Ascending aorta (tissue), 2 donors: ENCODE measurements at regions not wholly inside any gene's neighbourhood (a gene's known extent, or its start where the extent isn't known, plus 50 kb on each side); places are given as distances from the start of the nearest gene placed in this dataset.

ENCODE experiments used
- DNase-seq, 2 donors: peaks; one replicate each; pipeline ENCODE4 v3.0.0-alpha.2; 2019; ENCODE audit warnings: low spot score in 2 of 2
- H3K27ac ChIP-seq, 2 donors: fragments of 200-600 bp; sonication (generic); one replicate each; pipeline ENCODE4 v1.5.1; 2016 to 2017; ENCODE audit warnings: mild to moderate bottlenecking in 1 of 2
- H3K27me3 ChIP-seq: fragments of 200-600 bp; sonication (generic); one replicate; pipeline ENCODE4 v1.5.1; 2017
- H3K36me3 ChIP-seq, 2 donors: fragments of 200-600 bp; sonication (generic); one replicate each; pipeline ENCODE4 v1.5.1; 2016
- H3K4me1 ChIP-seq, 2 donors: fragments of 200-600 bp; sonication (generic); one replicate each; pipeline ENCODE4 v1.5.1; 2016 to 2017; ENCODE audit warnings: mild to moderate bottlenecking in 1 of 2
- H3K4me3 ChIP-seq, 2 donors: fragments of 200-600 bp; sonication (generic); one replicate each; pipeline ENCODE4 v1.5.1; 2016 to 2017; ENCODE audit warnings: mild to moderate bottlenecking in 1 of 2
- H3K9me3 ChIP-seq, 2 donors: fragments of 200-600 bp; sonication (generic); one replicate each; pipeline ENCODE4 v1.5.1; 2016
- intact Hi-C: fragments of 100-400 bp; cut with DNase I; formaldehyde crosslinking; loops from one replicate; pipeline ENCODE4 v1.15.1; 2023
- TF ChIP-seq, protein P1 (sequence below), 3 experiments: fragments of 200-600 bp in 2 of 3; fragments of 450-650 bp in 1 of 3; sonication (generic) in 2 of 3; IDR thresholded peaks; one replicate each; pipeline ENCODE4 v1.5.1; 2016 to 2019; ENCODE audit warnings: antibody characterized with exemption in 3 of 3, mild to moderate bottlenecking in 1 of 3, moderate library complexity in 1 of 3

DNA sequence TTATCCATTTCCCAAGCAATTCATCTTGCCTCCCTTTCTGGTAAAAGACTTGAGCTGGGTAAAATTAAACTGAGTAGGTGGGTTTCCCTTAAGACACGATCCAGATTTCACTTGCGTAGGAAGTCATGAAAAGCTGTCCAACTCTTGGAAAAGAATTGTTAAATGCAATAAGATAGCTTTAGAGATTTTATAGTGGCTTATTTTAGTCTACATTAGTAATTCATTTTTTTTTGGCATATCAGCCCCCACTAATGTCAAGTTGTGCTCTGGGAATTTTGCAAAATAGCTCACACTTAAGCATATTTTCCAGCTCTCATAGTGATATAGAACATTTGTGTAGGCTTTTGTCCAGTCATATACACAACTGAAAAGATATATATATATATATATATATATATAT lies 344.7 kb upstream of the FIGN start:
- TF ChIP-seq, protein P1, sequence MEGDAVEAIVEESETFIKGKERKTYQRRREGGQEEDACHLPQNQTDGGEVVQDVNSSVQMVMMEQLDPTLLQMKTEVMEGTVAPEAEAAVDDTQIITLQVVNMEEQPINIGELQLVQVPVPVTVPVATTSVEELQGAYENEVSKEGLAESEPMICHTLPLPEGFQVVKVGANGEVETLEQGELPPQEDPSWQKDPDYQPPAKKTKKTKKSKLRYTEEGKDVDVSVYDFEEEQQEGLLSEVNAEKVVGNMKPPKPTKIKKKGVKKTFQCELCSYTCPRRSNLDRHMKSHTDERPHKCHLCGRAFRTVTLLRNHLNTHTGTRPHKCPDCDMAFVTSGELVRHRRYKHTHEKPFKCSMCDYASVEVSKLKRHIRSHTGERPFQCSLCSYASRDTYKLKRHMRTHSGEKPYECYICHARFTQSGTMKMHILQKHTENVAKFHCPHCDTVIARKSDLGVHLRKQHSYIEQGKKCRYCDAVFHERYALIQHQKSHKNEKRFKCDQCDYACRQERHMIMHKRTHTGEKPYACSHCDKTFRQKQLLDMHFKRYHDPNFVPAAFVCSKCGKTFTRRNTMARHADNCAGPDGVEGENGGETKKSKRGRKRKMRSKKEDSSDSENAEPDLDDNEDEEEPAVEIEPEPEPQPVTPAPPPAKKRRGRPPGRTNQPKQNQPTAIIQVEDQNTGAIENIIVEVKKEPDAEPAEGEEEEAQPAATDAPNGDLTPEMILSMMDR (IDR thresholded peaks at IDR 0.05), result no peak
- intact Hi-C loops, result no loop called here
- DNase-seq, result no peak
- Histone ChIP-seq H3K9me3 (no peaks in the 10 kb centered on the region), H3K27me3 (no peaks in the 10 kb centered on the region), H3K4me1 (no peaks in the 10 kb centered on the region), H3K4me3 (no peak overlapping the region), H3K36me3 (no peaks in the 10 kb centered on the region), H3K27ac (no peak overlapping the region)

- Histone ChIP-seq H3K9me3 (no peaks in the 10 kb centered on the region), H3K27me3 (no peaks in the 10 kb centered on the region), H3K36me3 (no peaks in the 10 kb centered on the region), H3K27ac (no peak overlapping the region), H3K4me1 (no peaks in the 10 kb centered on the region), H3K4me3 (no peak overlapping the region)
- TF ChIP-seq, protein P1 (IDR thresholded peaks at IDR 0.05), result no peak
- intact Hi-C loops, result no loop called here
- no peak for DNase-seq
These were observed 343.4 kb upstream of the FIGN start for GRCh38 chr2:164079258-164079657.

GRCh38 chr2:164078421-164078820 lies 342.6 kb upstream of the FIGN start:
- H3K27me3 ChIP-seq, result no peaks in the 10 kb centered on the region
- no peaks in the 10 kb centered on the region for H3K9me3 ChIP-seq
- no peaks in the 10 kb centered on the region for H3K36me3 ChIP-seq
- no peak overlapping the region for H3K27ac ChIP-seq
- DNase-seq, result no peak
- intact Hi-C loops, result no loop called here
- TF ChIP-seq, protein P1 (IDR thresholded peaks at IDR 0.05), result no peak
- H3K4me3 ChIP-seq, result no peak overlapping the region
- no peaks in the 10 kb centered on the region for H3K4me1 ChIP-seq

DNA sequence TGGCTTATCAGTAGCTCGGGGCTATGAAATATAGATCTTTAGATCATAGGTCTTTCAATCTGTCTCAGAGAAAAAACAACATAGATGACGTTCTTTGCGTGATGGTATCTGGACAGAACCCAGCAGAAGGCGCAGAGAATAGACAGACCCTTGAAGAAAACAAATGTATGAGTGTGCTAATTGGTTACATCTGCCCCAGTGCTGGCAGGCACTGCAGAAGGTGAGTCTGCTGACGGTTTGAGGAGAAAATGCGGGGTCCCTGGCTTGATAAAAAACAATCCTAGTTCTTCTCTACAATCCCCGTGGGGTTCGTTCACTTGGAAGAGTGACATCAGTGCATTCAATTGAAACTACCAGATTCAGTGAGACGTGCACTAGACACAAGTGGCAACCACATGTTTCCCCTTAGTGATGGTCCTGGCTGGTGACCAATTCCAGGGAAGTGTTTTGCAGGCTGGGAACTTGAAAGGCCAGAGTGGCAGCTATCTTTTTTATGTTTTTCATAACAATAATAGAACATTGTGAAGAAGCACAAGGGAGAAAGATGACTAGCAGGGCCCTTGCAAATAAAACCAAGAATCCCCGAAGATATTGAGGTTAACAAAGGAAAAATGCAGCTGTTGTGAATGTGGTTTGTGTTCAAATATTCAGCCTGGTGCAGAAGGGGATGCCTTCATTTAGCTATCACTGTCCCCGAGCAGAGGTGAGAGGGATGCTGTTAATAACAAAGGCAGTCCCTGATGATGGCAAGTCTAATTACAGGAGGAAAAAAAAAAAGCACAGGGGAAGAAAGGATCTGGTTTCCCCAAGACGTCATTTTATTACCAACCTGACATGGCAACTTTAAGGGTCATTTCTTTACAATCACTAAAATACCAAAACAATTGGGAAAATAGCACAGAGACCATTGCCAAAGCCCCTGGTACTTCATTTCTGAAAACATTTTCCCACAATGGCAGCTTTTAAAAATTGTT lies 337.6 kb upstream of the FIGN start:
- H3K9me3 ChIP-seq, result no peaks in the 10 kb centered on the region
- TF ChIP-seq, protein P1 (IDR thresholded peaks at IDR 0.05), result no peak
- H3K4me1 ChIP-seq, result no peaks in the 10 kb centered on the region
- no peak for DNase-seq
- H3K27me3 ChIP-seq, result no peaks in the 10 kb centered on the region
- no peaks in the 10 kb centered on the region for H3K36me3 ChIP-seq
- H3K27ac ChIP-seq, result no peak overlapping the region
- H3K4me3 ChIP-seq, result no peak overlapping the region
- intact Hi-C loops, result no loop called here

DNA sequence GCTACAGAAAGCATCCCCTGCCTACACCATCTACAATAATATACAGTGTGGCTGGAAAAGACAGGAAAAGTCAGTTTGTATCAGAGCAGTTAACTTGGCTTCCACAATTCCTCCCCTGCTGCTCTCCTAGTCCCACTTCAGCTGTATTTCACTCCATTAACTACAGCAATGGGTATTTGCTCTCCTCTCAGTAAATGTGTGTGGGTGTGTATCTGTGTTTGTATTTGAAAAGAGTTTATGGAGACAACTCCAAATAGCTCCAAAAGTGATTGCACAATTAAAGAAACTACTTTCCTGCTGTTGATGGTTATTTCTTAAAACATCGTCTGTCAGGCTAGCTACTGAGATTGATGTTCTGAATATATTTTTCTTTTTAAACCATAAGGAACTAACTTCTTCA lies 333.7 kb upstream of the FIGN start:
- TF ChIP-seq, protein P1 (IDR thresholded peaks at IDR 0.05), result no peak
- Histone ChIP-seq H3K4me3 (no peak overlapping the region), H3K36me3 (no peaks in the 10 kb centered on the region), H3K9me3 (no peaks in the 10 kb centered on the region), H3K27me3 (no peaks in the 10 kb centered on the region), H3K4me1 (no peaks in the 10 kb centered on the region), H3K27ac (no peak overlapping the region)
- intact Hi-C loops, result no loop called here
- no peak for DNase-seq
